Skin epidermis (tissue), 12 donors: ENCODE measurements at regions not wholly inside any gene's neighbourhood (a gene's known extent, or its start where the extent isn't known, plus 50 kb on each side); places are given as distances from the start of the nearest gene placed in this dataset.

Experiments
- H3K27ac ChIP-seq, 21 experiments: fragments of 200-600 bp; sonication (generic) in 11 of 21; one replicate each; pipeline ENCODE4 v1.5.0; 2020; ENCODE audit warnings: mild to moderate bottlenecking in 3 of 21, inconsistent platforms in 2 of 21, moderate library complexity in 2 of 21
- H3K4me3 ChIP-seq, 7 experiments: fragments of 200-600 bp; sonication (generic) in 2 of 7; one replicate each; pipeline ENCODE4 v1.5.0; 2020; ENCODE audit warnings: inconsistent platforms in 2 of 7, mild to moderate bottlenecking in 2 of 7, moderate library complexity in 1 of 7

- H3K4me3 ChIP-seq, result no peak overlapping the region
- H3K27ac ChIP-seq, result no peak overlapping the region
These were observed 619.3 kb downstream of the TLE4 start for GRCh38 chr9:80191108-80191507.

- Histone ChIP-seq H3K27ac (no peak overlapping the region), H3K4me3 (no peak overlapping the region)
These were observed 616.8 kb downstream of the TLE4 start for GRCh38 chr9:80188579-80188978.

- no peak overlapping the region for H3K27ac ChIP-seq
- no peak overlapping the region for H3K4me3 ChIP-seq
These were observed 613.5 kb downstream of the TLE4 start for GRCh38 chr9:80185112-80185738.

GRCh38 chr9:80177949-80178480, 606.2 kb downstream of the TLE4 start:
- no peak overlapping the region for H3K4me3 ChIP-seq
- no peak overlapping the region for H3K27ac ChIP-seq

GRCh38 chr9:80175286-80176150, 603.8 kb downstream of the TLE4 start:
- Histone ChIP-seq H3K27ac (no peak overlapping the region), H3K4me3 (no peak overlapping the region)

GRCh38 chr9:80163889-80164288, 592.1 kb downstream of the TLE4 start:
- Histone ChIP-seq H3K4me3 (no peak overlapping the region), H3K27ac (no peak overlapping the region)

- Histone ChIP-seq H3K27ac (no peak overlapping the region), H3K4me3 (no peak overlapping the region)
These were observed 586.9 kb downstream of the TLE4 start for GRCh38 chr9:80158554-80159170.

- H3K4me3 ChIP-seq, result no peak overlapping the region
- H3K27ac ChIP-seq, result no peak overlapping the region
These were observed 586.4 kb downstream of the TLE4 start for GRCh38 chr9:80158131-80158530.

GRCh38 chr9:80157561-80157983, 585.8 kb downstream of the TLE4 start:
- Histone ChIP-seq H3K4me3 (no peak overlapping the region), H3K27ac (no peak overlapping the region)

GRCh38 chr9:80156756-80157472, 585.1 kb downstream of the TLE4 start:
- Histone ChIP-seq H3K4me3 (no peak overlapping the region), H3K27ac (no peak overlapping the region)

GRCh38 chr9:80156262-80156661, 584.5 kb downstream of the TLE4 start:
- H3K27ac ChIP-seq, result no peak overlapping the region
- H3K4me3 ChIP-seq, result no peak overlapping the region

GRCh38 chr9:80147866-80148265, 576.1 kb downstream of the TLE4 start:
- Histone ChIP-seq H3K27ac (no peak overlapping the region), H3K4me3 (no peak overlapping the region)

- no peak overlapping the region for H3K4me3 ChIP-seq
- H3K27ac ChIP-seq, result no peak overlapping the region
These were observed 574.7 kb downstream of the TLE4 start for GRCh38 chr9:80146466-80146865.

GRCh38 chr9:80144856-80145255, 573.1 kb downstream of the TLE4 start:
- Histone ChIP-seq H3K27ac (no peak overlapping the region), H3K4me3 (no peak overlapping the region)

GRCh38 chr9:80144406-80144805, 572.6 kb downstream of the TLE4 start:
- Histone ChIP-seq H3K27ac (no peak overlapping the region), H3K4me3 (no peak overlapping the region)

- Histone ChIP-seq H3K4me3 (no peak overlapping the region), H3K27ac (no peak overlapping the region)
These were observed 572.1 kb downstream of the TLE4 start for GRCh38 chr9:80143899-80144298.

- H3K4me3 ChIP-seq, result no peak overlapping the region
- no peak overlapping the region for H3K27ac ChIP-seq
These were observed 562.7 kb downstream of the TLE4 start for GRCh38 chr9:80134487-80134886.

- Histone ChIP-seq H3K4me3 (no peak overlapping the region), H3K27ac (no peak overlapping the region)
These were observed 559.9 kb downstream of the TLE4 start for GRCh38 chr9:80131627-80132026.

- Histone ChIP-seq H3K27ac (no peak overlapping the region), H3K4me3 (no peak overlapping the region)
These were observed 556.2 kb downstream of the TLE4 start for GRCh38 chr9:80127920-80128319.

GRCh38 chr9:80125731-80126264, 554.0 kb downstream of the TLE4 start:
- H3K4me3 ChIP-seq, result no peak overlapping the region
- no peak overlapping the region for H3K27ac ChIP-seq
